MG63 (cell line): ENCODE measurements at regions not wholly inside any gene's neighbourhood (a gene's known extent, or its start where the extent isn't known, plus 50 kb on each side); places are given as distances from the start of the nearest gene placed in this dataset.
A peak's percentile ranks its signal among the peaks of the same experiment; 100 is the strongest.
"Not testable (repeated sequence)": the region's sequence is repeated elsewhere in the genome, so short reads cannot be mapped to it uniquely, and the experiment has no call there.

Source experiments
- DNase-seq: peaks from one replicate; pipeline ENCODE4 v3.0.0-alpha.2; 2020
- H3K27me3 ChIP-seq: fragments of 250-450 bp; sonication (Bioruptor Pico); 2 replicates; pipeline ENCODE4 v1.5.1; 2020; ENCODE audit warnings: mild to moderate bottlenecking, moderate library complexity
- H3K36me3 ChIP-seq: fragments of 250-450 bp; sonication (Bioruptor Pico); 2 replicates; pipeline ENCODE4 v1.5.1; 2020; ENCODE audit warnings: mild to moderate bottlenecking, moderate library complexity
- H3K4me3 ChIP-seq: fragments of 250-450 bp; sonication (Bioruptor Pico); 2 replicates; pipeline ENCODE4 v1.5.1; 2020; ENCODE audit warnings: mild to moderate bottlenecking, moderate library complexity
- H3K9me3 ChIP-seq: fragments of 250-450 bp; sonication (Bioruptor Pico); 2 replicates; pipeline ENCODE4 v1.5.1; 2020; ENCODE audit warnings: mild to moderate bottlenecking, moderate library complexity

DNA sequence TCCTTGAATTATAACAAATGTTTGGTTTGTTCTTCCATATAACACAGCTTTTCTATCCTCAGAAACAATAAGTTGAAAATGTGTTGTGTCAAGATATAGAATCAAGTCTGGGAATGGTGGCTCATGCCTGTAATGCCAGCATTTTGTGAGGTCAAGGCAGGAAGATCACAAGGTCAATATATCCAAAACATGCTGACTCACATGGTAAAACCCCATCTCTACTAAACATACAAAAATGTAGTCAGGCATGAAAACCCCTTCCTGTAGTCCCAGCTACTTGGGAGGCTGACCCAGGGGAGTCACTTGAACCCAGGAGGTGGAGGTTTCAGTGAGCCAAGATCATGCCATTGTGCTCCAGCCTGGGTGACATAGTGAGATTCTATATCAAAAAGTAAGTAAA lies 934.2 kb upstream of the AMELY start:
- no peak overlapping the region for H3K4me3 ChIP-seq
- H3K27me3 ChIP-seq = no peaks in the 10 kb centered on the region
- H3K9me3 ChIP-seq = no peaks in the 10 kb centered on the region
- DNase-seq = no peak
- no peaks in the 10 kb centered on the region for H3K36me3 ChIP-seq

DNA sequence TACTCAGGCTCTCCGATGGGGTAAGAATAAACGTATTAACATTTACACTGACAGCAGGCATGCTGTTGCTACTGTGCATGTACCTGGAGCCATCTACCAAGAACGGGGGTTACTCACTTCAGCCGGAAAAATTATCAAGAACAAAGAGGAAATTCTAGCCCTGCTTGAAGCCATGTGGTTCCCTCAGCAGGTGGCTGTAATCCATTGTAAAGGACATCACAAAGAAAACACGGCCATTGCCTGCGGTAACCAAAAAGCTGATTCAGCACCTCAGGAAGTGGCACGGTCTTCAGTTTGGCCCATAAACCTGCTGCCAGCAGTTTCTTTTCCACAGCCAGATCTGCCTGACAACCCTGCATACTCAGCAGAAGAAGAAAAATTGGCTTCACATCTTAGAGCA lies 925.5 kb upstream of the AMELY start:
- no peak for DNase-seq
- no peaks in the 10 kb centered on the region for H3K27me3 ChIP-seq
- H3K4me3 ChIP-seq = no peak overlapping the region

DNA sequence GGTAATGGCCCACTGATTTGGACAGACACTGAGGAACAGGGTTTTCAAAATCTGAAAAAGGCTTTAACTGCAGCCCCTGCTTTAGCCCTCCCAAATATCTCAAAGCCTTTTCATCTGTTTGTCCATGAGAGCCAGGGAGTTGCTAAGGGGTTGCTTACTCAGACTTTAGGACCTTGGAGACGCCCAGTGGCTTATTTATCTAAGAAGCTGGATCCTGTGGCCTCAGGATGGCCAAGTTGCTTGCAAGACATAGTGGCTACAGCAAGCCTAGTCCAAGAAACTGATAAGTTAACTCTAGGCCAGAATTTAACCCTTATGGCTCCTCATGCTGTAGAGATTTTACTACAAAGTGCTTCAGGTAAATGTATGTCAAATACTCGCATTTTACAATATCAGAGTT lies 924.8 kb upstream of the AMELY start:
- Histone ChIP-seq H3K27me3 (no peaks in the 10 kb centered on the region), H3K9me3 (no peaks in the 10 kb centered on the region), H3K4me3 (no peak overlapping the region), H3K36me3 (no peaks in the 10 kb centered on the region)
- DNase-seq = peak; percentile 53

More for the DNA sequence above, 925.5 kb upstream of the AMELY start:
- Histone ChIP-seq H3K9me3 (no peaks in the 10 kb centered on the region), H3K36me3 (no peaks in the 10 kb centered on the region)

DNA sequence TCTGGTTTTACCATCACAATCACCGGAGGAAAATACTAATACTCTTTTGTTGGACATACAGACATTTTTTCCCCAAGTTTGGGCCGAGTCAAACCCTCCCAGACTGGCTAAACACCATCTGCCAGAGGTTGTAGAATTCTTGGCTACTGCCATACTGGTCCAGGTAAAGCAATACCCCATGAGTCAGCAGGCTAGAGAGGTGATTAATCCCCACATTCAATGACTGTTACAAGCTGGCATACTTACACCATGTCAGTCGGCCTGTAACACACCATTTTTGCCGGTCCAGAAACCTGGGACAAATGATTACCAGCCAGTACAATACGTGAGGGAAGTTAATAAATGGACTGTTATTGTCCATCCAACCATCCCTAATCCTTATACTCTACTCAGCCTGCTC lies 923.9 kb upstream of the AMELY start:
- peak; percentile 20 for DNase-seq
- Histone ChIP-seq H3K4me3 (no peak overlapping the region), H3K27me3 (no peaks in the 10 kb centered on the region), H3K36me3 (no peaks in the 10 kb centered on the region), H3K9me3 (no peaks in the 10 kb centered on the region)

DNA sequence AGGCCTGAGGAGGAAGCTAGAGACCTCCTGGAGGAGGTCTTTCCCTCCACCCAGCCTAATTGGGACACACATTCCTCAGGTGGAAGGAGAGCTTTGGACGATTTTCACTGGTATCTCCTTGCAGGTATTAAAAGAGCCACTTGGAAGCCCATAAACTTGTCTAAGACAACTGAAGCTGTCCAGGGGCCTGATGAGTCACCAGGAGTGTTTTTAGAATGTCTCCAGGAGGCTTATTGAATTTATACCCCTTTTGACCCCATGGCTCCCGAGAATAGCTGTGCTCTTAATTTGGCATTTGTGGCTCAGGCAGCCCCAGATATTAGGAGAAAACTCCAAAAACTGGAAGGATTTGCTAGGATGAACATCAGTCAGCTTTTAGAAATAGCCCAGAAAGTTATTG lies 922.7 kb upstream of the AMELY start:
- Histone ChIP-seq H3K36me3 (no peaks in the 10 kb centered on the region), H3K27me3 (no peaks in the 10 kb centered on the region), H3K9me3 (no peaks in the 10 kb centered on the region), H3K4me3 (no peak overlapping the region)
- peak; percentile 41 for DNase-seq

DNA sequence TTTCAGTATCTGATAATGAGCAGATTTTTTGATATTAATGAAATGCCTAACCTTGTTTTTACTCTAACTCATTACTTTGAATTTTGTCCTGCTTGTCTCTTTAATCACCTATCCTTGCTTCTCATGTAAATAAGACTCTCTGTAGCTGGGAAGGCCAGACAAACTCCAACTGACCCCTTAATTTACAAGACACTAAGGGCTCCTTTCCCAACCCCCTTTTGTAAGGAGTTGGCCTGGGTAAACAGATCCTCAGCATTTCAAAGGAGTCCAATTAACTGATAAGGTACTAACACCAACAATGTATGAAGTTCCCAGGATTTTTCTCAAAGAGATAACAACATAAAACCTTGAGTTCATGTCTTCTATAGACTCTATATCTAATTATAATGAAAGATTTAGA lies 919.3 kb upstream of the AMELY start:
- not testable (repeated sequence) for H3K36me3 ChIP-seq, DNase-seq, H3K9me3 ChIP-seq, H3K27me3 ChIP-seq, H3K4me3 ChIP-seq

DNA sequence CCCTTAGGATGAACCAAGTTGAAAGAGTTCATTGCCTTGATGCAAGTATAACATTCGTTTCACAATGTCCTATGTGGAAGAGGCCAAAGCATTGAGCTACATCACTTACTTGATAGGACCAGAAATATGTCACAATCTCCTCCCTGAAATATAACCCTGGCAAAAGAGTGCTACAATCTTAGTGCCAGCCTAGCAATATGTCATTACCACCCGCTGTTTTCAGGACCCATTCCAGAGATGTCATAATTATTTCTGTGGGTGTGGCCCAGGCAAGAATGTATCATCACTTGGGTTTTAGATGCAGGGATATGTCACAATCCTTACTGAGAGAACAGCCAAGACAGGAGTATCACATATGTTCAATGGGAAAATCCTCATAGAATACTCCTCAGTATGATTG lies 915.0 kb upstream of the AMELY start:
- no peak overlapping the region for H3K4me3 ChIP-seq
- no peaks in the 10 kb centered on the region for H3K9me3 ChIP-seq
- no peaks in the 10 kb centered on the region for H3K36me3 ChIP-seq
- peak; percentile 42 for DNase-seq
- H3K27me3 ChIP-seq = no peaks in the 10 kb centered on the region

DNA sequence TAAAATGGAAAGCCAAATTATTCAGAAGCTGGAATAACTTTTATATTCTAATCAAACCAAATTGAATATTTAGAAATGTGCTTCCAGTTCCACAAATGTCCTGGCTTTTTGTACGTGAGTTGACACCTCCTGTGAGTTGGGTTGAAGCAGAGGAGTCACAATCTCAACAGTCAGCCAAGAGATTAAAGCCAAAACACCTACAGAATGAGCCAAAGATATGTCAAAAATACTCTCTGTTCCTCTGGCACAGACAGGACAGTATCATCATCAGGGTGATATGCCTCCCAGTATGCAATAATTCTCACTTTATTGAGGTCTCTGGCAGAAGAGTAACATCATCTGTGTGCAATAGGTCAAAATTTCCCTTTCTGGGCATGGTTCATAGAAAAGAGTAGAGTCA lies 914.3 kb upstream of the AMELY start:
- no peaks in the 10 kb centered on the region for H3K36me3 ChIP-seq
- no peaks in the 10 kb centered on the region for H3K9me3 ChIP-seq

DNA sequence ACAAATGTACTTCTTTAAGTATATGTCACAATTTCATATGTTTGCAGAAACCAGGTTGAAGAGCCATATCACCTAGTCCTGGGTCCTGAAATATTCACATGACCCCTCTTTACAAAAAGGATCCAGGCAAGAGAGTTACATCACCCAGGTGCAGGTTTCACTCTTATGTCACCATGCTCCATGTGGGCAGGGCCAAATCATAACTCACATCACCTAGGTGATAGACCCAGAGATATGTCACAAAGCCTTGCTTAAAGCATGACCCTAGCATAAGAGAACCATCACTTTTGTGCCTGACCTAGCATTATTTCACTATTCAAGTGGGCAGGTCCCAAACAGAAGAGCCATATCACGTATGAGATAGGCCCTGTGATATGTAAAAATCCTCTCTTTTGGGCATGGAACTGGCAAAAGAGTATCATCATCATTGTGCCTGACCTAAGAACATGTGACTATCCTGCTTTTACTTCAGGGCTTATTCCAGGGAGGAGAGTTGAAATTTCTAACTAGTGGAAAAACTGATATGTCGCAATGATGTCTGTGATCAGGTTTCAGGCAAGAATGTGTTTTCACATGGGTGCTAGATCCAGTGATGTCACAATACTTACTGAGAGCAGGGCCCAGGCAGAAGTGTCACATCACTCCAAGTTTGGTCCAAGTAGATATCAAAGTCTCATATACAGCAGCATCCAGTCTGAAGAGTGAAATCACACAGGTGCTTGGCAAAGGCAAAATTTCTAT lies 909.9 kb upstream of the AMELY start:
- no peaks in the 10 kb centered on the region for H3K9me3 ChIP-seq
- DNase-seq = no peak
- no peaks in the 10 kb centered on the region for H3K27me3 ChIP-seq
- no peaks in the 10 kb centered on the region for H3K36me3 ChIP-seq
- H3K4me3 ChIP-seq = no peak overlapping the region

More for the DNA sequence above, 914.3 kb upstream of the AMELY start:
- Histone ChIP-seq H3K27me3 (no peaks in the 10 kb centered on the region), H3K4me3 (no peak overlapping the region)
- DNase-seq = no peak

DNA sequence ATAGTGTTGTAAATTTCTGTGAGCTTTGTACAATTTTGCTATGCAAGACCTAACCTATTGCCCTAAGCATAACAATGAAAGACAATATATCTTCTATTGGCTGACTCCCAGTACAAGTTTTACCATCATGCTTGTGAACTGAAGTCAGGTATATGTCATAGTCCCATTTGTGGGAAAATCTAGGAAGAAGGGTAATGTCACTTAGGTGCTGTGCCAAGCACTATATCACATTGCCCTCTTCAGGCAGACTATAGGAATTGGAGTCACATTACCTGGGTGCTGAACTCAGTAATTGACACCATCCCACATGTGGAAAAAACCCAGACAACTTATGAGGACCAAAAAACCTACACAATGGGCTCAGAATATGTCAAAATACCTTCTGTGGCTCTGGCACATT lies 907.4 kb upstream of the AMELY start:
- no peak for DNase-seq

DNA sequence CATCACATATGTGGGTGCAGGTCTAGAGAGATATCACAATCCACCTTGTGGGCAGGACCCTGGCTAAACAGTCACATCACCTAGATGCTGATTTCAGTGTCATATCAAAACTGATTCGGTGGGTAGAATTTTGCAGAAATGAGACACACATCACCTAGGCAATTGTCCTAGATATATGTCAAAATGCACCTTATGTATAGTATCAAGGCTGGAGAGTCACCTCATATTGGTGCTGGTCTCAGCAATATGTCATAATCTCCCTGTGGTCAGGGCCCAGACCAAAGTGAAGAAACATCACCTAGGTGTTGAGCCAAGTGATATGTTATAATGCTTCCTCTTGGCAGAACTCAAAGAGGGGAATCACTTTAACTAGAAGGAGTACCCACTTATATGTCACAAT lies 905.0 kb upstream of the AMELY start:
- no peak overlapping the region for H3K4me3 ChIP-seq
- no peaks in the 10 kb centered on the region for H3K36me3 ChIP-seq
- H3K9me3 ChIP-seq = no peaks in the 10 kb centered on the region
- DNase-seq = no peak
- no peaks in the 10 kb centered on the region for H3K27me3 ChIP-seq

More for the DNA sequence above, 907.4 kb upstream of the AMELY start:
- Histone ChIP-seq H3K27me3 (no peaks in the 10 kb centered on the region), H3K9me3 (no peaks in the 10 kb centered on the region), H3K36me3 (no peaks in the 10 kb centered on the region), H3K4me3 (no peak overlapping the region)

DNA sequence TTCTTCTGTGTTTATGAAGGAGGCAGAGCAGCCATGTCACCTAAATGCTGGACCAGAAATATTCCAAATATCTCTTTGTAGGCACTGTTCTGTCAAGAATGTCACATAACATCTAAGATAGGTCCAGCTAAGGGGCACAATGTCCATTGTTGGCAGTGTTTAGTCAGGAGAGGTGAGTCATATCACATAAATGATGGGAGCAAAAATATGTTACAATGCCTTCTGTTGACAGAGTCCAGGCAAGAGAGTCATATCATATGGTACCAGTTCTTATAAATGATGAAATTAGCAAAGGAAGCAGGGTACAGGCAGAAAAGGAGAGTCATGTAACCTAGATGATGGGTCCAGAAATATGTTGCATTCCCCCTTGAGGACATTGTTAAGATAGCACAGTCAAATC lies 904.4 kb upstream of the AMELY start:
- Histone ChIP-seq H3K36me3 (no peaks in the 10 kb centered on the region), H3K9me3 (no peaks in the 10 kb centered on the region), H3K4me3 (no peak overlapping the region), H3K27me3 (no peaks in the 10 kb centered on the region)
- DNase-seq = no peak

DNA sequence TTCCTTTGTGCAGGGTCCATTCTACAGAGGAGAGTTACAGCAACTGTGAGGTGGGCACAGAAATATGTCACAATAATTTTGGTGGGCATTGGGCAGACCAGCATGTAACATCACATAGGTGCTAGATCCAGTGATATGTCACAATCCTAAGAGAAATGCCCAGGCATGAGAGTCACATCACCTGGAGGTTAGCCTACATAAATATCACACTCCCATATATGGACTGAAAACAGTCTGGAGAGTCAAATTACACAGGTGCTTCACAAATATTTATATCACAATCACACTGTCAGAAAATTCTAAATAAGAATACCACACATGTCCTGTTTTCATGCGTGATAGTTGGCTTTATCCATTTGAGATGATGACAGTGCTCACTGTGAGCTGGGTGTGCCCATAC lies 903.7 kb upstream of the AMELY start:
- Histone ChIP-seq H3K27me3 (no peaks in the 10 kb centered on the region), H3K36me3 (no peaks in the 10 kb centered on the region)

DNA sequence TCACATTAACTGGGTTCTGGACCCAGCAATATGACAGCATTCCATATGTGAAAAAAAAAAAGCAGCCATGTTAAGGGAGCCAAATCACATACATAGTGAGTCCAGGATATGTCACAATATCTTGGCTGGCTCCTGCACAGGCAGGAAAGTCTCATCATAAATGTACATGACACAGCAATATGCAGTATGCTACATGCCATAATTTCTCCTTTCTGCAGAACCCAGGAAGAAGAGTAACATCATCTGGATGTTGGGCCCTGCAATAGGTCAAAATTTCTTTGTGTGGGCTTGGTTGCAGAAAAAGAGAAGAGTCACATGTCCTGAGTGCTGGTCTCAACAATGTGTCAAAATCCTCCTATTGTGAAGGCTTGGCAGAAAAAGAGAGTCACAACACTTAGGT lies 902.8 kb upstream of the AMELY start:
- Histone ChIP-seq H3K36me3 (no peaks in the 10 kb centered on the region), H3K4me3 (no peak overlapping the region), H3K27me3 (no peaks in the 10 kb centered on the region), H3K9me3 (no peaks in the 10 kb centered on the region)
- no peak for DNase-seq

More for the DNA sequence above, 903.7 kb upstream of the AMELY start:
- DNase-seq = no peak
- H3K9me3 ChIP-seq = no peaks in the 10 kb centered on the region
- H3K4me3 ChIP-seq = no peak overlapping the region

DNA sequence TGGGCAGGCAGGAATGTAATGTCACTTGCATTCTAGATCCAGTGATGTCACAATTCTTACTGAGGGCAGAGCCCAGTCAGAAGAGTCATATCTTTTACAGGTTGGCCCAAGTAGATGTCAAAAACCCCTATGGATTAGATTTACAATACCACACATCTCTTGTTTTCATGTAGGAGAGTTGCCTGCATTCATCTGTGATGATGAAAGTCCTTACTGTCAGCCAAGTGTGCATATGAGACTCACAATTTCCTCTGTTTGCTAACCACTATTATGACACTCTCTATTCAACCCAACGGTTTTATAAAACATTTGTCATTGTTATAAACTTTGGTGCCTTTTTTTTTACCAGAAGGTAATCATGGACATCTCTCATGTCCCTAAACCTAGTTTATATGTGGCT lies 898.8 kb upstream of the AMELY start:
- no peaks in the 10 kb centered on the region for H3K9me3 ChIP-seq
- no peak overlapping the region for H3K4me3 ChIP-seq
- H3K36me3 ChIP-seq = no peaks in the 10 kb centered on the region
- no peaks in the 10 kb centered on the region for H3K27me3 ChIP-seq
- no peak for DNase-seq

DNA sequence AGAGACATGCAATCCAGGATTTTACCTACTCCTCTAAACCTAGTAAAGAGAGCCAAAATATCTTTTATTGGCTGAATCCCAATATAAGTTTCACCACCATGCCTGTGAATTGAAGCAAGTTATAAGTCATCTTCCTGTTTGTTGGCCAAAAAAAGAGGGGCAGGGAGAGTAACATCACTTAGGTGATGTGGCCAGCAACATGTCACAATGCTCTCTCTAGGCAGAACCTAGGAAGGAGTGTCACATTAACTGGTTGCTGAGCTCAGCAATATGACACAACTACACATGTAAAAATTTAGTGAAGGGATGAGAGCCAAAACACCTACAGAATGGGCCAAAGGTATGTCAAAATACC lies 895.9 kb upstream of the AMELY start:
- DNase-seq = no peak
- Histone ChIP-seq H3K4me3 (no peak overlapping the region), H3K36me3 (no peaks in the 10 kb centered on the region), H3K27me3 (no peaks in the 10 kb centered on the region), H3K9me3 (no peaks in the 10 kb centered on the region)

DNA sequence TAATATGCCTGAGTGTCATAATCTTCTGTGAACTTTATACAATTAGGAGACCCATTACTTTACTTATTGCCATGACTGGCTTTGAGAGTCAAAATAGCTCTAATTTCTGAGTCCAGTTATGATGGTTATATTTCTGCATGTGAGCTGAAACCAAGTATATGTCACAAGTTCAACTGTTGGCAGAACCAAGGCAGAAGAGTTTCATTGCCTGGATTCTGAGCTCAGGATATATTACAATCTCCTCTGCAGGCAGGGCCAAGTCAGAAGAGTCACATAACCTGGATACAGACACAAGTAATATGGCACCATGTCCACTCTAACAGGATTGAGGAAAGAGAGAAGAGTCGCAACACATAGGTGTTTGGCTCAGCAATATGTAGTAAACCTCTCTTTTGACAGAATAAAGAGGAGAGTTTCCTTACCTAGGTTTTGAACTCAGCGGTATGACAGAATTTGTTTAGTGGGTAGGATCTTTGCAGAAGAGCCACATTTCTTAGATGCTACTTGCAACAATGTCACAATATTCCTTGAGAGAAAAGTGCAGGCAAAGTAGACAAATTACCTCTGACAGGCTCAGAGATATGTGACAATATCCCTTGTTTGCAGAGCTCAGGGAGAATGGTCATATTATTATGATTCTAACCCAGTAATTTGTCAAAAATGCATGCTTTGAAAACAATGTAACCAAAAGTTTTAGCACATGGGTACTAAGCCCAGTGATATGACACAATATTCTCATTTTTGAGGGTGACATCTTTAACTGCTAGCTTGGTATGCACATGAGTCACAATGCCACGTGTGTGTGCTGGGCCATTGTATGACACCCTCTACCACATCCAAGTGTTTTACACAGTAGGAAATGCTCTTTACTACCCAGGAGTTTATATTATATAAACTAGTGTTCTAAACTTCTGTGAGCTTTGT lies 895.3 kb upstream of the AMELY start:
- DNase-seq = peak; percentile 34
- no peak overlapping the region for H3K4me3 ChIP-seq
- no peaks in the 10 kb centered on the region for H3K36me3 ChIP-seq
- H3K9me3 ChIP-seq = no peaks in the 10 kb centered on the region
- no peaks in the 10 kb centered on the region for H3K27me3 ChIP-seq

DNA sequence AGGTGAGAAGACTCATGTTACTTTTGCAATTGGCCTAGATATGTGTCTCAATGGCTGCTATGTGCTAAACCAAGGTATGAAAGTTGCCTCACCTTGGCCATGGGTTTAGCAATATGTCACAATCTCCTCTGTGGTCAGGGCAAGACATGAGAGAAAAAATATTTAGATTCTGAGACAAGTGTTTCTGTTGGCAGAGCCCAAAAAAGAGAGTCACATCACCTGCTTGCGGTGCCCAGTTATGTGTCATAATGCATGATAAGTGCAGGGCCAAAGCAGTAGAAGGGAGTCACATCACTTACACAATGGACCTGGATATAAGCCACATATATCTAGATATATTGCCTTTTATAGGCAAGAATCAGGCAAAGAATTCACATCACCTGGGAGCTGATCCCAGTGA lies 894.1 kb upstream of the AMELY start:
- Histone ChIP-seq H3K36me3 (no peaks in the 10 kb centered on the region), H3K27me3 (no peaks in the 10 kb centered on the region), H3K4me3 (no peak overlapping the region), H3K9me3 (no peaks in the 10 kb centered on the region)
- no peak for DNase-seq
